HG03469 (cell line): ENCODE measurements at regions not wholly inside any gene's neighbourhood (a gene's known extent, or its start where the extent isn't known, plus 50 kb on each side); places are given as distances from the start of the nearest gene placed in this dataset.

Experiments
- ATAC-seq: cut with Tn5 transposase; IDR thresholded peaks from one replicate; pipeline ENCODE4 v1.9.1; 2021; ENCODE audit warnings: mild to moderate bottlenecking, moderate library complexity, moderate number of reproducible peaks; ENCODE audit not compliant: unreplicated experiment

DNA sequence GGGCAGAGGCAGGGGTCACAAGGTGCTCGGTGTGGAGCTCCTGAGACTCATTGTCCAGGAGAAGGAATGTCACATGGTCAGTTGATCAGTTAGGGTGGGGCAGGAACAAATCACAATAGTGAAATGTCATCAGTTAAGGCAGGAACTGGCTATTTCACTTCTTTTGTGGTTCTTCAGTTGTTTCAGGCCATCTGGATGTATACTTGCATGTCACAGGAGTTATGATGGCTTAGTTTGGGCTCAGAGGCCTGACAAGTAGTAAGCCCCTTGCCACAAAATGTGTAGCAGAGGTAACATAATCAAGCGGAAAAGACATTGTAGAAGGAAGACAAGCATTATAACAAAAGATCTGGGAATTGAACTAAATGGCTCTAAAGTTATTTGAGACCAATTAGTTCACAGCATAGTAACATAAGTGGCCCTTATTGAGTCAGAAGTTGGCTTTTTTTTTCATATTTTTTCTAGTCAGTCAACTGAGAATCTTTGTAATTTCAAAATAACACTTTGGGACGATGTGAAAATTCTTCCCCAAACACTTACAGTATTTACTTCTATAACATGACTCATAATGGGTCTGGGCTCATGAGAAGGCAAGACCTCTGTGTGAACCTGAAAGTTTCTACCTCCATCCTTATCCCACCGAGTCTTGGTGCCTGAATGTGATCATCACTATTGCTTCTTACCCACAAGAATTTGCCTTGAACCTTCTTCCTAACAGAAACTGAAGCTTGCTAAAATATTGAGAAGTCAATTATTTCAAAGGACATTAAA lies 137.0 kb upstream of the DPT start:
- no peak for ATAC-seq

DNA sequence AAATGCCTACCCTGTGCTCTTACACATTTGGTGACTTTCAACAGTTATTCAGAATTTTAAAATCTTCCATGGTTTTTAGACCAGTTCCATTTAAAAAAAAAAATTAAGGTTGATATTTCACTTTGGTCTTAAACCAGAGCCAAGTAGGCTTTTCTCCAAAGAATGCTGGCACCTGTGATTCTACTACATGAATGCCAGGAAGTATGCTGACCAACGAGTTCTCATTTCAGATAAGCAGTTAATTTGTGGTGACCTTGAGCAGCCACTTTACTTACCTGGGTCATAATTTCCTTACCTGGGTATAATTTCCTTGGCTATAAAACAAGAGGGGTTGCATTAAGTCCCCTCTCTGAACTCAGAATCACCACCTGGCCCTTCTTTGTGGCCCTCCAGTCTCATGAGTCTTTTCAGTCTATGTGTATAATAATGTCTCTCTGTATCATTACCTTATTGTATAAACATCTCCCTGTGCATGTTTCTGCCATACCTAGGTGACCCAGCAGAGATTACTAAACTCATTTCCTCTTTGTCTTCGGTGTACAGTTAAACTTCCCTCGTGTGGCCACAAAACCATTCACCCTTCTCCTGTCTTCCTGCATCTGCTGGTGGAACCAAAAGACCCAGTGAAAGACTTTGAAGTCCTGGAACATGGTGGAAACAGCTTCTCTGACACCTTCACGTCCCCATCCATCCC lies 139.1 kb upstream of the DPT start:
- no peak for ATAC-seq

DNA sequence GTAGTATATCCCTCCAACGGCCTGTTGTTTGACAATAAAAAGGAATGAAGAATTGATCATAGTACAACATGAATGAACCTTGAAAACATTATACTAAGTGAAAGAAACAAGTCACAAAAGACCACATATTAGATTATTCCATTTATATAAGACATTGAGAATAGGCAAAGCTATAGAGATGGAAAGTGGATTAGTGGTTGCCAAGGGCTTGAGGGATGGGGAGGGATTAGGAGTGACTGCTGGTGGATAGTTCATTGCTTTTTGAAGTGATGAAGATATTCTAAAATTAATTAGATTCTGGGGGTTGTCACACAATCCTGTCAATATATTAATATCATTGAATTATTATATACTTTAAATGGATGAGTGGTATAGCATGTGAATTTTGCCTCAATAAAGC lies 142.5 kb upstream of the DPT start:
- no peak for ATAC-seq

DNA sequence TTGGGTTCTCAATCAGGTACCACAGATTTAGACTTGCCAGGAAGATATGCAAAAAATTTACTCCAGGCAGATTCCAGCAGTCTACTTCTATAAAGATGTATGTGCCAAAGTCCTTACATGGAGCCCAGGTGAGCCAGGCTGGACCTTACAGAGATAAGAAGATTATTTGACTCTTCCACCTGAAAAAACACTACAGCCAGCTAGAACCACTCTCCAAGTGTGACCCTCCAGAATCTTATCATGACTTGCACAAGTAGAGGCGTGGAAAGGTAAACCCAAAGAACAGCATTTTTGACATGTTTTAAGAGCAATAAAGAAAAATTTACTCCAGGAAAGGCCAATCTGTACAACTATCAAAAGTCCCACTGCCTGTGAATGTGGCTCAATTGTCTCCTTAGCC lies 146.8 kb upstream of the DPT start:
- ATAC-seq: no peak

DNA sequence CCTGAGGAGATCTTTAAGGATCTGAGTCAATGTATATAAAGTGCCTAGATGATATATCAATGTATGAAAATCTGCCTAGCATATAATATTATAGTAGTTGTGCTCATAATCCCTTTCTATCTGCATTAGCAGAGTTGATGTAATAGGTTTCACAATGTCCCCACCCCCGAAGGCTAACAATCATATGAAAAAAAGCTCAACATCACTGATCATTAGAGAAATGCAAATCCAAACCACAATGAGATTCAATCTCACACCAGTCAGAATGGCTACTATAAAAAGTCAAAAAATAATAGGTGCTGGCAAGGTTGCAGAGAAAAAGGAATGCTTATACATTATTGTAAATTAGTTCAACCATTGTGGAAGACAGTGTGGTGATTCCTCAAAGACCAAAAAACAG lies 147.8 kb upstream of the DPT start:
- no peak for ATAC-seq

DNA sequence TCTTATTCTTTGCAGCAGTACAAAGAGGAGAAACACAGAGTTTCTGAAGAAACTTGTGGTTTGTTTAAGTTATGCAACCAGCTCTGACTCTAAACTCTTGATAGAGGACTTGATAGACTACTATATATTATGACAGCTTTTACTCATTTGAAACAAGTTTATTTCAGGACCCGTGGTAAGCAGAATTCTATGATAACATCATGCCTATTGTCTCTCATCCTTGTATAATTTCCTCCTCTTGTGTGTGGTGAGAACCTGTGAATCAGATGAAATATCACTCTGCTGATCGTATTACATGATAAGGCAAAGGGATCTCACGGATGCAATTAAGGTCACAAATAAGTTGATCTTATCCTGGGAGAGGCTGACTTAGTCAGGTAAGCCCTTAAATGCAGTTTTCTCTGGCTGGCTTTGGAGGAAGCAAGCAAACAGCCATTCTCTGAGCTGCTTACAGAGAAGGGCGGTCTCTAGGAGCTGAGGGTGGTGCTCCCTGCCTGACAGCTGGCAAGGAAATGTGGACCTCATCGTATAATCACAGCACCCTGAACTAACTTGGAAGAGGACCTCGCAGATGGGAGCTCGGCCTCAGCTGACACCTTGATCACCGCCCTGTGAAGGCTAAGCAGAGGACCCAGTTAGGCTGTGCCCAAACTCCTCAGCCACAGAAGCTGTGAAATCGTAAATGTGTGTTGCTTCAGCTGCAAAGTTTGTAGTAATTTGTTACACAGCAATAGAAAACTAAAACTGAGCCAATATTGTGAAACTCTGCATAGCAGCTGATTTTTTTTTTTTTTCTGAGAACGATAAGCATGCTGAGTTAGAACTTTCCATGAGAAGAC lies 151.1 kb upstream of the DPT start:
- no peak for ATAC-seq

DNA sequence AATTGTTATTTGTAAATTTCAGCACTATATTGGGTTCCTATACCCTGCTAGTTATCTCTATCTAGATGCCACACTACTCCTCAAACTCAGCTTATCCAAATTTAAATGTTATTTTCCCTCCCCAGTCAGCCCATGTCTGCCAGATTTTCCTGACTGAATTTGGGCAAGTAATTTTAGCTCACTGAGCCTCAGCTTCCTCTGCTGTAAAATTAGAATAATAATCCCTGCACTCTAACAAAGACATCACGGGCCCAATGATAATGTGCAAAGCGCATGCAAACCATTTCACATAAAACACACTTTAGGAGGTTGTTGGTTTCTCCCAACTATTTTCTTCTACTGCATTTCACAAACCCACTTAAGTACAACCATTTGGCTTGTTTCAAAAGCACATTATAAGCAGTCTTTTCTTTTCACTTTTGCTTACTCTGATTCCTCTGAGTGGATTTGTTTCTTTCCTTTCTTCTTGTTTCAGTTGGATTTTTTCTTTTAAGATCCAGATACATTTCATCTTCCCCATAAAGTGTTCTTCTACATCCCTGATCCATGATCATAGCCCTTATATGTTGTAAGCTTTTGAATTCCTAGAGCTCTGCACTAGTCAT lies 152.8 kb upstream of the DPT start:
- no peak for ATAC-seq

DNA sequence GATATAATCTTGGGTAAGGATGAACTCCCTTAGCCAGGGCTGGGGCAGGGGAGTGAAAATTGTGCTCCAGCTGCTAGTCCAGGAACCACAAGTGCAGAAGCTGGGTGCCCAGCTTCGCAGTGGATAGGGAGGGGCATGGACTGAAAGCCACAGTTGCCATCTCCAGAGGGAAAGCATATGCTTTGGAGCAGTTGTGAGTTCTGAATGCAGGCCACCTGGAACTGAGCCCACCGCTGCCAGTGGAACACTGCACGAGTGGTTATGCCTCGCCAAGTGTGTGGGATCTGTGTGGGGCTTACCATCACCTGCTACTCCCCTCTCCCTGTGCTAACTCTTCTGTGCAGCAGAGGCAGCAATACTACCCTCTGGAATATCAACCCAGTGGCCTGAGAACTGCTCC lies 158.4 kb upstream of the DPT start:
- no peak for ATAC-seq

DNA sequence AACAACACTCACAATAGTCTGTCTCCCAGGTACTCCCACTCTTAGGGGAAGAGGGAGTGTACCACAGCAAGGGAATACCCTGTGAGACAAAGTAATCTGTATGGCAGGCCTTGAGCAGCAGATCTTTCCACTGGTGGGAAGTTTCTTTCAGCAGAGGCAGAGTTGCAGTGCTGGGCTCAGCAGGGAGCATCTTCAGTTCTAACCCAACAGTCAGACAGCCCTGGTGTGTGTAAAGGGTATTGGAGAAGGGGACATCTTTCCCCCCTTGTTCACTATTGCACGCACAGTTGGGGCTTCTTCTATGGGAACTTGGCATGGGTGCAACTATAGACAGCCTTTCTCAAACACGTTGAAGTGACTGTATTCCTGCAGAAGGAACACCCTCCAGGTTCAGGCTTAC lies 159.4 kb upstream of the DPT start:
- ATAC-seq: no peak

DNA sequence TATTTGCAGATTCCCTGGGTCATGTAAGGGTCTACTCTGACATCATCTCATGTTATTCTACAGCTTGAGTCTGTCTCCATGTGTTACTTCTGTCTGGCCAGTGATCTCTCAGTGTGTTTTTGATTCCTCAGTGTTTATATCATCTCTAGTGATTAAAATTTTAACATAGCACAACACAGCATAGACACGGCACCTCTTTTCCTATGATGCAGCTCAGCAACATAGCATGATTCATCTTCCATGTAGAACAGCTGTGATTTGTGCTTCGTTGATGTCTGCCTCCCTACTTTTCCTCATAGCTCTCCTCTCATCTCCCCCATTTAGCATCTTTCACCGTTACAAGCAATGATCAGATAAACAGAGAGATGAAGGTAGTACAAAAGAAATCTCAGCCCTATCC lies 163.9 kb upstream of the DPT start:
- no peak for ATAC-seq

DNA sequence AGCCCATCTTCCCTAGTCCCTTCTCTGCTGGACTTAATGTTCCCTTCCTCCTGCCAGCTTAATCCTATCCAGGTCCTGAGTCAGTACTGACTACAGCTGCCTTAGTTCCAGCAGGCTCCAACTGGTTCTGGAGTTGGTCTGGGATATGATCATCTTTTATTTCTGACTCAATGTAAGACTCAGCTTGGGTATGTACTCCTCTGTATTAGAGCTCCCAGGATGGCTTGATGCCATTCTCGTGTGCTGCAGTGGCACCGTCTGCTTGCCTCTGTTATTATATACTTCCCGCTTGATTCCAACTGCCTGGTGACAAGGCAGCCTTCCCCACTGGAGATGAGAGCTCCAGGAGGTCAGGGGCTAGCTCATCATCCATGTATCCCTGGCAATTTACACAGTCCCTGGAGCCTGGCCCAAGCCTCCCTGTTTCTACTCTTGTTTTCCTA lies 164.4 kb upstream of the DPT start:
- no peak for ATAC-seq

DNA sequence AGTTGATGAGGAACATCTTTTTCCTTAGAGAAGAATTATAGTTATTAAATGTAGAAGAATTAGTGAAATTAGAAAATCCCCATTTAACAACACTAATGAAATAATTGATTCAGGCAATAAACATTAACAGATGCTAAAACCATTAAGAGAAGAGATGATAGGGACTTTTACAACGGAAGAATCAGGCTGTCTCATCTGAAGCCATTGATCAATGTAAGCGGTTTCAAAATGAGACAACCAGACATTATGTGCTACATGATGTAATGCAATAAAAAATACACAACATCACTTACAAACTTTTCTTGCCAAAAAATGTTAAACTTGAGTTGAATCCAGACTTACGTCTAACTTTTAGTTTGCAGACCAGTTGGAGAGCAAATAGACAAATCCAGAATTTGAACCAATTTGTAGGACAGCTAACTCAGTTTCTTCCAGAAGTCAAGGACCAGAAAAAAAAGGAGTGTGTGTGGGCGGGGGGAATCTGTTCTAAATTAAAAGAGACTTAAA lies 165.4 kb upstream of the DPT start:
- ATAC-seq: no peak

DNA sequence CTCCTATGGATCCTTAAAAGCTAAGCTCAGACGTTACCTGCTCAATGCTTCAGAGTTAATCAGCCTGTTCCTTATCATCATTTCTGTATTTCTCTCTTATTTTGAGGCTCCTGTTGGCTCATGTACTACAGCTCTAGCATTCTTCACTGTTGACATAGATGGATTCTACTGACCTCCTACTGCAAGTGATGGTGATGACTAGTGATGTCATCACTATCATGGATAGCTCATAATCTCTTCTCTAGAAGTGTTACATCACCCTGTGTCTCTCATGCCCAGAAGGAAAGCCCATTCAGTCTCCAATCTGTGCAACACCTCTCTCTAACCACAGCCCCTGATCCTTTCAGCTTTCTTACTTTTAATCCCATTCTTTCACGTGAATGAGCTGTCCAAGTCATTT lies 168.2 kb upstream of the DPT start:
- ATAC-seq: no peak

DNA sequence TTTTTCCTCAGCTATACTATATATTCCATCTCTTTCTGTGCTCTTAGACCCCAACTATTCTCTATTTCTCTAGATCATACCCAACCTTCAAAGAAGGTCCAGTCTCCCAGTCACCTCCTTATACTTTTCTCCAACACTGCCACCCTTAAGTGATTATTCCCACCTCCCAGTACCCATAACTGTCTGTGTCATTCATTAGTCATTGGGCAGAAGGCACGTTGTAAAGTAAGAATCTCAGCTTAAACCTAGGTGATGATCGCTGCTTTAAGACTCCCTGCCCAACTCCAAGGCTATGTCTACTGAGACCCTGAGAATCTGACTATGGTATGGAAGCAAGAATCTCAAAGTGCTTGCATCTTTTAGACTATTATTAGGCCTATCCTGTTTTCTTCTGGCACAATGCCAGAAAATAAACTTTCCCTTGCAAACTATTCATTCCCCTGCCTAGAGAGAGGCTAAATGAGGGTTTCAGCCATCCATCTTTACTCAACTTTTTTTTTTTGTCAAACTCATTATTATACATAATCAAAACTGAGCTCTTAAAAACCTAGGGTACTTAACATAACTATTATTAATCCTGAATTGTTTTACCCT lies 174.3 kb upstream of the DPT start:
- ATAC-seq: no peak

DNA sequence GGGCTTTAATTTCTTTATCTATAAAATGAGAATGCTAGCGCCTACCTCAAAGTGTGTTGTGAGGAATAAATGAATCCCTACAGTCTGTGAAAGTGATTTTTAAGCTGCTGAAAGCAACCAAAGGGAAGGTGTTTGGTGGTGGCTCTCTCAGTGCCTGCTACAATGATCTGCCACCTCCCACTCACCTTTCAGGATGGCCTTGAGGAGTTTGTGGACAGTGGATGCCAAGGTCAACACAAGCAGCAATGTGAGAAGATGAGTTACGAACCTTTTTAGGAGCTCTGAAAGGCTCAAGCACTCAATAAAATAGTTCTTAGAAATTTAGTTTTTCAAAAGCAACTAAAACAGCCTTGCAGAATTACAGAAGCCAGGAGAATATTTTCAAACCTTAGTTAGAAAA lies 176.6 kb upstream of the DPT start:
- no peak for ATAC-seq

DNA sequence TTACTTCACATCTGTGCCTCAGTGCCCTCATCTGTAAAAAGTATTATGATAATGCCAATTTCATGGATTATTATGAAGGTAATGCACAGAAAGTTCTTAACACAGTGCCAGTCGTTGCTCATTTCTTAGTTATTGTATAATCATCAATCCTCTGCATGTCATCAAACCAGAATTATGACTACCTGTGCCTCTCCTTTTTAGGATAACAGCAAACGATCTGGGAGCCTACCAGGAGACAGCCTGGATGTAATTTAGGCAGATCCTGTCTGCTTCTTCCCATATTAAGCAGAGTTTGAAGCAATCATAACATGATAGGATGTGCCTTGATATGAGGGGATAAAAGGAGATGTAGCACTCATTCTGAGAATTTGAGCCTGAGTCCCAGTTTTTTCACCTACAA lies 177.4 kb upstream of the DPT start:
- ATAC-seq: no peak

DNA sequence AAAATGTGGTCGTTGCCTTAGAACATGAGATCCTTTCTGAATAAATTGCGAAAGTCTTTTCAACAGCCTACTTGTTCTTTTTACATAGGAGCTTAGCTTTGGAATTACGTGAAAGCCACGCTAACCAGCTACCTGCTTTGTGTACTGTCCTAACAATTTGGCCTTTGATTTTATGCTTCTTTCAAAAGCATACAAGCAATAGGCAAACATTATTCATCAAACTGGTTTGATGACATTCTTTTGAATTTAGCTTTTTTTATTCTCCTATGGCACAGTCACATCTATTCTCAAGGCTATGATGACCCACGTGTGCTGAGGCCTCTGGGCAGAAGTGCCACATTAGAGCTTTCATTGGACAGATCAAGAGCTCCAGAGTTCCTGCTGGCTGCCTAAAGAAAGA lies 178.0 kb upstream of the DPT start:
- no peak for ATAC-seq

DNA sequence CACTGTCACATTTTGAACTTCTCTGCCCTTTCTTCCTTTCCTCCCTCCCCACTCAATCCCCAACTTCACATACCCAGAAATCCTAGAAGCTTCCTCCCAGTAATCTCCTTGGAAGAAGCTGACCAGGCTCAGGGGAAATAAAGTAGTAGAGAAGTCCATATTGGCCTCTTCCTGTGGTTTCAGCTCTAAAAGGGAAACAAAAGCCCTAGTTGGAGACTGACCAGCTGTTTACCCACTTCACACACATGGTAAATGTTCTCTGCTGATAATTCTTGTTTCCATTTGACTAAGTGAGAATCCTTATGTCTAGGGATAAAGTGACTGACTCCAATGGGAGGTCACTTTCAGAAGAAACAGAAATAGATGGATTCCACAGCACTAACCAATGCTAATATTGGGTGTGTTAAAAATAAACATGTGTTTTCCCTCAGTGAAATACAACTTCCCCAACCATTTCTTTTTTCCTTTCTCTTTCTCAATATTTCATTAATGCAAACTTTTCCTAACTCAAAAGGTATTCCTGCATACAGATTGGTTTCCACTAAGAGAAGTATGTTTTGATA lies 178.9 kb upstream of the DPT start:
- no peak for ATAC-seq

DNA sequence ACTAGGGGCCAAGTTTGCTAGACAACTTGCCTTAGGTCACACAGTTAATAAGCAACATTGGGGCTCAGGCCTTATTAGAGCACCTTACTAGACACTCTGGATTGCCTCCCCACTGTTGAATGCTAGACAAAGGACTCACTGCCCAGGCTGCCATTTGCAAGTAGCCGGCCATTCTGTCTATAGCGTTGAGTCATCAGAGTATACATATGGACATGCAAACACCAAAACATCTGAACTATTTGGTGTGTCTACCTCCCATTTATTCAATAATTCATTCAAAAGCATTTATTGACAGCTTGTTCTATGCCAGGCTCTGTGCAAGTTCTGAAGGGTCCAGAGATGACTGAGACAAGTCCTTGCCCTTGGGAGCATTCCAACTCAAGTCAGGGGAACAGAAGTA lies 181.4 kb upstream of the DPT start:
- ATAC-seq: no peak

DNA sequence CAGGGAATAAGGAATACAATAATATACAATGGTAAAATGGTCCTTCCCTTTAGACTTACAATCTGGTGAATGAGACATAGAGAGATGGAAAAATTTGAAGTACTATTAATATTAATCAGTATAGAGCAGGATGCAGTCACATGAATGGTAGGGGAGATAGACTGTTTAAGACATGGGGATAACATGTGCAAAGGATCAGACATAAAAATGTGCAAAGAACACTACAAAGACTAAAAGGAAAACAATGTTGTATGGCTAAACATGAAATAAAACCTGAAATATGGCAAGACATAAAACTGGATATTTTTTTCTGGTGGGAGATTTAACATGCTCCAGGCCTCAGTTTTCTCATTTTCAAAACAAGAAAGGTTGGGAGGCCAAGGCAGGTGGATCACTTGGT lies 182.4 kb upstream of the DPT start:
- no peak for ATAC-seq
